Kidney (tissue), 13 donors: ENCODE measurements at regions not wholly inside any gene's neighbourhood (a gene's known extent, or its start where the extent isn't known, plus 50 kb on each side); places are given as distances from the start of the nearest gene placed in this dataset.

Experiments used
- DNase-seq, 5 donors: peaks; one replicate each; pipeline ENCODE4 v3.0.0-alpha.2; 2013 to 2020
- FAIRE-seq: peaks from 2 replicates; lab custom pipeline; 2012; peaks lifted over from hg19 to GRCh38; lab: Jason Lieb, UNC
- H3K27ac ChIP-seq, 2 donors: one replicate each; pipeline ENCODE4 v1.7.0; 2013; ENCODE audit warnings: low read depth in 2 of 2, low read length in 2 of 2, inconsistent platforms in 1 of 2
- H3K27me3 ChIP-seq: one replicate; pipeline ENCODE4 v1.7.1; 2013; ENCODE audit warnings: low read length, inconsistent platforms; ENCODE audit not compliant: control insufficient read depth, insufficient read depth
- H3K36me3 ChIP-seq, 3 donors: one replicate each; pipeline versions ENCODE4 v1.7.0 to v1.7.1; 2013; ENCODE audit warnings: low read length in 3 of 3, control low read depth in 1 of 3, inconsistent platforms in 1 of 3; ENCODE audit not compliant: insufficient read depth in 3 of 3, control insufficient read depth in 2 of 3
- H3K4me1 ChIP-seq, 3 donors: one replicate each; pipeline versions ENCODE4 v1.7.0 to v1.7.1; 2013; ENCODE audit warnings: low read length in 3 of 3, inconsistent platforms in 1 of 3, low read depth in 1 of 3; ENCODE audit not compliant: control insufficient read depth in 2 of 3, insufficient read depth in 2 of 3
- H3K4me3 ChIP-seq, 3 donors: one replicate each; pipeline versions ENCODE4 v1.7.0 to v1.8.1; 2013; ENCODE audit warnings: low read length in 3 of 3, control low read depth in 1 of 3, inconsistent platforms in 1 of 3
- H3K9ac ChIP-seq, 3 donors: one replicate each; pipeline versions ENCODE4 v1.7.0 to v1.7.1; 2013; ENCODE audit warnings: low read length in 3 of 3, control low read depth in 1 of 3, inconsistent platforms in 1 of 3
- H3K9me3 ChIP-seq, 3 donors: one replicate each; pipeline versions ENCODE4 v1.7.0 to v1.7.1; 2013; ENCODE audit warnings: low read length in 3 of 3, control low read depth in 1 of 3, inconsistent platforms in 1 of 3; ENCODE audit not compliant: control insufficient read depth in 2 of 3, insufficient read depth in 1 of 3
- CTCF ChIP-seq: IDR thresholded peaks from 3 replicates; pipeline ENCODE4 v1.5.1; 2012; ENCODE audit warnings: mild to moderate bottlenecking, moderate library complexity, borderline replicate concordance; ENCODE audit not compliant: insufficient read depth; ENCODE audit errors: extremely low read depth
- intact Hi-C: fragments of 100-400 bp; cut with DNase I; formaldehyde crosslinking; loops from one replicate; pipeline ENCODE4 v1.11.1; 2022
- donor health status: control.
- donor health status: control.
- donor health status: control.
- donor health status: control.
- donor health status: control.
- donor health status: DM: yes; HTN: yes; CAD: no.
- donor health status: Normal renal cell carcinoma (clear cell type).

- Histone ChIP-seq H3K4me1 (no peaks in the 10 kb centered on the region), H3K9ac (no peak overlapping the region), H3K27me3 (no peaks in the 10 kb centered on the region), H3K27ac (no peak overlapping the region), H3K36me3 (no peaks in the 10 kb centered on the region), H3K9me3 (no peaks in the 10 kb centered on the region), H3K4me3 (no peak overlapping the region)
- TF ChIP-seq CTCF, result no peak
- intact Hi-C loops, result no loop called here
- no peak for FAIRE-seq
- DNase-seq, result no peak
Observed at GRCh38 chr5:8097146-8097545, 228.2 kb downstream of the MTRR start.

- no peak for DNase-seq
- TF ChIP-seq CTCF, result no peak
- no peaks in the 10 kb centered on the region for H3K36me3 ChIP-seq
- H3K9ac ChIP-seq, result no peak overlapping the region
- H3K27ac ChIP-seq, result no peak overlapping the region
- no peaks in the 10 kb centered on the region for H3K9me3 ChIP-seq
- no peaks in the 10 kb centered on the region for H3K27me3 ChIP-seq
- intact Hi-C loops, result no loop called here
- no peaks in the 10 kb centered on the region for H3K4me1 ChIP-seq
- no peak for FAIRE-seq
- no peak overlapping the region for H3K4me3 ChIP-seq
Observed at GRCh38 chr5:8098081-8098480, 229.1 kb downstream of the MTRR start.

- Histone ChIP-seq H3K9me3 (no peaks in the 10 kb centered on the region), H3K4me1 (no peaks in the 10 kb centered on the region), H3K9ac (no peak overlapping the region), H3K27ac (no peak overlapping the region), H3K27me3 (no peaks in the 10 kb centered on the region), H3K4me3 (no peak overlapping the region), H3K36me3 (no peaks in the 10 kb centered on the region)
- intact Hi-C loops, result no loop called here
- no peak for DNase-seq
- no peak for TF ChIP-seq CTCF
- no peak for FAIRE-seq
Observed at GRCh38 chr5:8102714-8103113, 233.8 kb downstream of the MTRR start.

- no peaks in the 10 kb centered on the region for H3K9me3 ChIP-seq
- DNase-seq (no peak), FAIRE-seq (no peak)
- no peaks in the 10 kb centered on the region for H3K36me3 ChIP-seq
- H3K4me3 ChIP-seq, result no peak overlapping the region
- TF ChIP-seq CTCF, result no peak
- H3K27ac ChIP-seq, result no peak overlapping the region
- H3K27me3 ChIP-seq, result no peaks in the 10 kb centered on the region
- H3K9ac ChIP-seq, result no peak overlapping the region
- intact Hi-C loops, result no loop called here
- no peaks in the 10 kb centered on the region for H3K4me1 ChIP-seq
Observed at GRCh38 chr5:8114597-8115266, 245.8 kb downstream of the MTRR start.
